Stimulated activated CD8-positive, alpha-beta memory T cell treated with anti-CD3 and anti-CD28 coated beads, Interleukin-7, amount 100 ng/mL, for 24 hours (primary cell): ENCODE measurements at regions not wholly inside any gene's neighbourhood (a gene's known extent, or its start where the extent isn't known, plus 50 kb on each side); places are given as distances from the start of the nearest gene placed in this dataset.
"Not testable (repeated sequence)": the region's sequence is repeated elsewhere in the genome, so short reads cannot be mapped to it uniquely, and the experiment has no call there.

Source experiments
- DNase-seq: peaks from one replicate; pipeline ENCODE4 v3.0.0-alpha.2; 2020; ENCODE audit warnings: low read depth

DNA sequence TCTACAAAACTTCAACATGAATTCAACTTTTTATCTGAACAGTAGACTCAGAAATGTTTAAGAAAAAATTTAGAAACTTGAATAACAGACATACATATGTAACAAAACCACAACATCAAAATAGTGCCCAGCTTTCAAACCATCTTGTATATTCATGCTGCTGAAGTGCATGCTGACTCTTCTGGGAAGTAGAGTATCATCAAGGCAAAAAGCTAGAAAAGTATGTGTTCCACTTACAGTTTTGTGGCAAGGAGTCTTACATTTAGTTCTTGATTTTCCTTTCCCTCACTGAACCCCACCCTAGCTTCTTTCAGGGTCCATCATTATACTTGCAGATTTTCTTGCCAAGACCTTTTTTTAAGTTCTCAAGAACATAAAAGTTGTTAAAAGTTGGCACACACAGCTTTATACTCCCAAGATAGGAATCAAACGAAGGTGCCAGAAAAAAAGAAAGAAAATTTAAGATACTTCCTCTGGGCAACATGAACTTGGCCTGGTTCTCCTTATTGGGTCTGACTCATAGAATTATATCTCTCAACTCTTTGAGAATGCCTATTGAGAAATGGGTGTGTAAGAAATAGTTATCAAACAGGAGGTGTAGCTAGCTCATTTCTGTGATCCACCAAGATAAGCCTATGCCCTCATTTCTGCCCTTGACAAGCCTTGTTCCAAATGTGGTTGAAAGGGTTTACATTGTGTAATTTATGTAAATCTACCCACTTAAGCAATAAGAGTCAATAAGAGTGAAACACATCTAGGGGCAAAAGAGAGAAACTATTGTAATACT lies 667.6 kb upstream of the ACVR2A start:
- no peak for DNase-seq

DNA sequence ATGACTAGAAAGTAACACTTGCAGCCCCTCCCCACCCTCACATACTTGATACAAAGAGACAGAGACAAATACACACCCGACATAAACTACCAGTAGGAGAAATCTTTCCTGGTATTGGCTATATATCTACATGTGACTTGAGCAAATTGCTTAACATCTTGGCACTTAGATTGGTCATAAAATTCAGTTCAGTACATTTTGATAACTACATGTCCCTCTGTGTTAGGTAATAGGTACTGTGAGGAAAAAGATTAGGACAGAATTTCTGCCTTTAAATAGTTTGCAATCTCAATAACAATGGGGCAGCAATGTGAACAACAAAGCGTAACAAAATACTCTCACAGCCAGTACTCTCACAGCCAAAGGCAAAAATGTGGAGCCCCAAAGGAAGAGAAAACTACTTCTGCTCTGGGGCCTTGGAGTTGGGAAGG lies 670.0 kb upstream of the ACVR2A start:
- no peak for DNase-seq

DNA sequence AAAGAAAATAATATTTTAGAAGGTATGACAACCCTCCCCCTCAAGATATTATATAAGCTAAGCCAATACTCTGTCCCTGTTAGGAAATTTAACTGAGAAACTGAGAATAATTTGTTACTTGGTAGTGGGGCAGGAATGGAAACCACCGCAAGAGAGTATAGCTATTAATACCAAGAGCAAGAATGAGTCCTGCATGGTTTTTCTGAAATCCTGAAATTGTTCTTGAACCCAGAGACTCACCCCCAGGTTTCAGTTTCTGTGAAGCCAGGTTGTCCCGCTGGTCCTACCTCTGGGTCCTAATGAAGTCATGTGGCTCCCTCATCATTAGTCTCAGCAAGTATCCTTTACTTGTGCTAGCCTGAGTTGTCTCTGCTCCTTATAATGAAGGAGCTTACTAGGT lies 671.0 kb upstream of the ACVR2A start:
- no peak for DNase-seq

DNA sequence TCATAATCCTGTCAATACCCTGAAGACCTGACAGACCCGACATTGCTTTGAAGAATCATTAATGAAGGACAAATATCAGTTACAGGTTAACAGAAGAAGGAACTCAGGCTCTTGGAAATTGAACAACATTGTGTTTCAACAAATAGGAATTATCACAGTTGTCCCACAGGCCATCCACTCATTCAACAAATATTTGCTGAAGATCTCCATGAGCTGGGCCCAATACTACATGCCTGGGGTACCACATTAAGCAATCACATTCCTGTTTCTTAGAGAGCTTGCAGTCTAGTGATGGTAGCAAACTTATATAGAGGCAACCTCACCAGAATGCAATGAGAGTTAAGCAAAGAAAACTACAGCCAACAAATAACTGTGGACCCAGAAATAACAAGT lies 671.6 kb upstream of the ACVR2A start:
- no peak for DNase-seq

DNA sequence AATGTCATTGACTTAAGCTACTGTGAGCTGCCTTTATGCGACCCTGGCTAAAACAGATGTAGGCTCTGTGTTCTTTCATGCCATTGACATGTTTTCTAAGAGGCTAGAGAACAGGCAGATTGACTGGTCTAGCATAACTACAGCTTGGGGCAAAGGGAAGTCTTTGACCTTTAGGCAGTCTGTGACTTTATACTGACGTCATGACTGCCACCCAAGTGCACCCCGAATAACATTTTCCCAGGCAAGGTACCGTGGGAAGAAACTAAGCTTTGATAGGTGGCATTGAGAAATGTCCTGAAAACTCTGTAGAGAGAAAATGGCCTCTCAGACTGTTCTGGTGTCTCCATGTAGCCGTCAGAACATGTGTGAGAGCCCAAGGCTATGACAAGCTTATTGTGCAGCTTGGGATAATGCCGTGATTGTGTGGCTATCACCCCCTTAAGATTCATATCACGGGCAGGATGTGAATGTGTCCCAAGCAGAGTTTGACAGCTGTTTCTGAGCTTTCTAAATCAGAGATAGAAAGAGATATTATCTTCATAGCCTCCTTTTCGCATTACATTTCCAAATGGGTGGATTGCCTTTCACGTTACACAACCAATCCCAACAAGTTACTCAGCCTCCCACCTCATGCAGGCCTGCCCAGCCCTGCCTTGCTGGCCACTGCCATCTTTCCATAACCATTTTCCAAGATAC lies 672.2 kb upstream of the ACVR2A start:
- DNase-seq = no peak

DNA sequence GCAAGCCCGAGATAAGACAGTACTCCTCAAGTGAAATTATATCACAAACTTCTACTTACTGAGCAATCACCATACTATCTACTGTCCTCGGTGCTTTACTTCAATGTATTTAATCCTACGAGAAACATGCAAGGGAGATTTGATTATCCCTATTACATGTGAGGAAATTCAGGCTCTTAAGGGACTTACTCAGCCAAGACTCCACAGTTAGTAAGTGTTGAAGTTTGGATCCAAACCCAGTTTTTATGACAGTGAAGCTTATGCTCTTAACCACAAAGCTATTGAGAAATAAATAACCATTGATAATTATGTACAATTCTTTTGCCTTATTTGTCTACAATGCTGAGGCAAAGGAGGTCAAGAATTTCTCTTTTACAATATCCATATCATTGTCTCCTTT lies 672.9 kb upstream of the ACVR2A start:
- DNase-seq = no peak

DNA sequence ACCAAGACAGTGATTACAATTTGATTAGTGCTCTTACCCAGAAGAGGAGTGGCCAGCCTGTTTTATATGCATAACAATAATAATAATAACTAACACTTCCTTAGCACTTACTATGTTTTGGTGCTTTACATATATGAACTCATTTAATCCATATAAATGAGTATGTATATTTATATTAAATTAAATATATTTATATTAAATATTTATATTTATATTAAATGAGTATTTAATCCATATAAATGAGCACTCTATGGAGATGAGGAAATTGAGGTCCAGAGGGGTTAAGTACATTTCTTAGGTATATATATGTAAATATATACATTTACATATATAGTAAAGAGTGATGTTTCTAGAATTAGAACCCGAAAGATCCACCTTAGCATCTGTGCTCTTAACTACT lies 673.9 kb upstream of the ACVR2A start:
- no peak for DNase-seq

DNA sequence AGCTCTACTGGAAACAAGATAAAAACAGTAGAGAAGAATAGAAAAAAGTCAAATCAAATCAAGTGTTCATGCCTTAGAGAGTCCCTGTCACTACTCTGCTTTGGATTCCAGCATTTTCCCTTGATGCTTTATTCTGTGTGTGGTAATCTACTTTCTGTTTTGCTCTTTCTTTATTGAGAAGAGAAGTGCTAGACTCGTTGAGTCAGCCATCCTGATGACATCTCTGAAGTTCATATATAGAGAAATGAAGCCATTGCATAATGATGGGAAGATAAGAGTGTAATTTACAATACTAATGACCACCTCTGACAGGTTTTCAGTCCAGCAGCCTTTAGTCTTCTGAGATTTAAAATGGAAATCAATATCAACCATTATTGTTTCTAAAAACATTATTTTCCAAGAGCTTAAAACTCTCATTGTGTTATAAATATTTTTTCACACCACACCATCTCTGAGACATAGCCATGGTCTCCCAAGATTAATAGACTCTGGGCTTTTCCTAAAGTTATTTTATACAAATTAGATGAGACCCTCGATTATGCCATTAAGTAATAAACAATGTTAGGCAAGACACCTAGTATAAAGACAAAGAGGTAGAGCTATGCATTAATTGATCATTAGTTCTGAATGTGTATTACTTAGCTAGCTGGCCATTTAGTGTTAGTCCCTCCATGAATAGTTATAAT lies 679.0 kb upstream of the ACVR2A start:
- no peak for DNase-seq

DNA sequence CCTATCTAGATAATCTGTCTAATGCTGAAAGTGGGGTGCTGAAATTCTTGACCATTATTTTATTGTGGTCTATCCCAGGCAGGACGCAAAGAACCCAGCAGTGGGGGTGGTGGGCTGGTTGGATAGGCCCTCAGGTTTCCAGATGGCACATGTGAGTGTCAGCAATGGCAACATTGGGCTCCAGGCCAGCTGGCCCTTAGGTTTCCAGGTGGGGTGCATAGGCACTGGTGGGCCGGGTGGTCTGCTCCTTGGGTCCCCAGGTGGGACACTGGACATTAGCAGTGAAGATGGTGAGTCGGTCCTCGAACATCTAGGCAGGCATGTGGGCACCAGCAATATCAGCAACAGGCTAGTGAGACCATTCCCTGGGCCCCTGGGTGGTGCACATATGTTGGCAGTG lies 680.3 kb upstream of the ACVR2A start:
- no peak for DNase-seq

DNA sequence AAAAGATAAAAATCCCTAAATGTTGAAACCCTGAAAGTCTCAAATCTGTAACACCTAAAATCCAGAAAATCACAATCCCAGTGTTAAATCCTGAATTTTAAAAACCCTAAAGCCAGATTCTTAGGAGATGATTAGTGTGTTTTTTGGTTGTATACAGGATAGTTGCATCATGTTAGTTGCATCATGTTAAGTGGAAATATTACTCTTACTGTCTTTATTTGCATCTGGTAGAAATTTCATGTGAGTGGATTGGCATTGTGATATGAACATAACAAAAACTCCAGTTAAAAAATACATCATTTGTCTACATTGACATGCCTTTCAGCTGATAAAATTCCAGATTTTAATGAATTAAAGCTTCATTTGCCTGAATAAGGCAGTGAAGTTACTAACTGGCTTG lies 683.1 kb upstream of the ACVR2A start:
- no peak for DNase-seq

DNA sequence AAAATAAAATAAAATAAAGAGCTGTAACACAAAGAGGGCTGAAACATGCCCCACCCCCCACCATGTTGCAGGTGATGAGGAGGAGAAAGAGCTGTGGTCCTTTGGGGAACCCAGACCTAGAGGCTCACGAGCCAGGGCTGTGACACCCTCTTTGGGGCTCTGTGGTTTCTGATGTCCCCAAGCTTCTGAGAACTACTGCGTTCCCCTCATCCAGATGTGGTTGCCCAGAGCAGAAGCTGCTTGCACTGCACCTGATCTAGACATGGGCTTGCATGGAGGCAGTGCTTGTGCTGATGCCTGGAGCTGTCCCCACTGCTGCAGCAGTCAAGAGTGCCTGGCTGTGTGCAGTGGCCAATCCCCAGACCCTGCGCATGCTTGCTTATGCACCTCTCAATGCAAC lies 687.9 kb upstream of the ACVR2A start:
- DNase-seq = no peak

DNA sequence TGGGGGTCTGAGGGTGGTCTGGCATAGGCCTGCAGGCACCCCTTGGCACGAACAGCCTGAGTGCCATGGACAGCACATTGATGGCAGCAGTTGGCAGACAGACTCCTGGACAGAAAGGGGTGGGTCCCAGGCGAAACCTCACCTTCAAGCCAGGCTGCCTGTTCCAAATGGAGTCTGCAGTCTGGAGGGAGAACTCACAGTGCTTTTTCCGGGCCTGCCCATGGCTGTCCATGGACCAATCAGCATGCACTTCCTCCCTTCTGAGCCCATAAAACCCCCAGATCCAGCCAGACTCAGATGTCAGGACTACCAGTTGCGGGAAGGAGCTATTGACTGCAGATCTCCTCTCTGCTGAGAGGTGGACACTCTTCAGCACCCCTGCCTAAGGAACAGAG lies 694.6 kb upstream of the ACVR2A start:
- no peak for DNase-seq

DNA sequence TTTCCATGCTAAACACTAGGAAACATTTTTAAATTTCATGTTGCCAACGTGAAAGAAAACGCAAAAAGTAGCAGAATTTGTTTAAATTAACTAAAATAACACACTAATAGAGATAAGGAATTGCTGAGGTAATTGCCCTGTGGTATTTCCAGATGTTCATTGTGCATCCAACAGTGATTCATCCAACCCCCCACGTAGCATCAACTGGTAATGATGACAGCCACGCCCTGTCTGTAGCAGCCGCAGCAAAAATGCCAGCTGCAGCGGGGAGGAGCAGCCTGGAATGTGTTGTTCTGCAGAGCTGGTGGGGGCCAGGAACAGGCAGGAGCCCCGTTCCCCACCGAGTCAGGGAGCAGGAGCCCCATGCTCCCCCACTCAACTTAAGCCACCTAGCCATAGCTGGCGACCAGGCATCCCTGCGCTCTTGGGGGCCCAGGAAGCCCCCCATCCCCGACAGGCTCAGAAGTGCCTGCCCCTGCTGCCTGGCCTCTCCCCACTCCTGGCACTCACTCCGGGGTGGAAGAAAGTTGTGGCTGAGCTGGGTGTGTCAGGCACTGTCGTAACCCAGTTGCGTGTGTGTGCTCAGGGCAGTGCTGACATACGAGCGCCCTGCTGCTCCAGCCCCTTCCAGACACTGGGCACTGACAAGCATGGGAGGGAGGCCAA lies 695.1 kb upstream of the ACVR2A start:
- DNase-seq = no peak

DNA sequence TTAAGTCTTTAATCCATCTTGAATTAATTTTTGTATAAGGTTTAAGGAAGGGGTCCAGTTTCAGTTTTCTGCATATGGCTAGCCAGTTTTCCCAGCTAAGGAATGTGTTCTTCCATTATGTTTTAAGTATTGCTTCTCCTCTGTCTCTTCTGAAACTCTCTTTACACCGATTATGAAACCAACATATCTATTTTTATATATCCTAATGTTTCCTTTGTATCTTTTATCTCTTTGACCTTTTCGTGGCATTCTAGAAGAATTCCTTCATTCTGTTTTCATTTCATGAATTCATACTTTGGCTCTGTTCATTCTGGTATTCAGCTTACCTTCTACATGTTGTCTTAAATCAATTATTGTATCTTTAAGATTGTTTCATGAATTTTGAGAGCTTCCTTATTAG lies 697.0 kb upstream of the ACVR2A start:
- DNase-seq = no peak

DNA sequence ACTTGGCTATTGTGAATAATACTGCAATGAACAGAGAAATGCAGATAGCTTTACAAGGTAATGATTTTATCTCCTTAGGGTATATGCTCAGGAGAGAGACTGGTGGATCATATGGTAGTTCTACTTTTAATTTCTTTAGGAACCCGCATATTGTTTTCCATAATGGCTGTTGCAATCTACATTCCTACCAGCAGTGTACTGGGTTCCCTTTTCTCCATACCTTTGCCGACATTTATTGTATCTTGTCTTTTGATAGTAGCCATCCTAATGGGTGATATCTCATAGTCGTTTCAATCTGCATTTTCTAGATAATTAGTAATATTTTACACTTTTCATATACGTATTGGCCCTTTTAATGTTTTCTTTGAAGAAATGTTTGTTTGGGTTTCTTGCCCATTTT lies 702.9 kb upstream of the ACVR2A start:
- no peak for DNase-seq

DNA sequence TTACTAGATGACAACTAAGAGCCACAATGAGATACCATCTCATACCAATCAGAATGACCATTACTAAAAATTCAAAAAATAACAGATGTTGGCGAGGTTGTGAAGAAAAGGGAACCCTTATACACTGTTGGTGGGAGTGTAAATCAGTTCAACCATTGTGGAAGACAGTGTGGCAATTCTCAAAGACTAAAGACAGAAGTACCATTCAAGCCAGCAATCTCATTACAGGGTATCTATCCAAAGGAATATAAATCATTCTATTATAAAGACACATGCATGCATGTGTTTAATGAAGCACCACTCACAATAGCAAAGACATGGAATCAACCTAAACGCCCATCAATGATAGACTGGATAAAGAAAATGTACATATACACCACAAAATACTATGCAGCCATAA lies 705.1 kb upstream of the ACVR2A start:
- DNase-seq = not testable (repeated sequence)

DNA sequence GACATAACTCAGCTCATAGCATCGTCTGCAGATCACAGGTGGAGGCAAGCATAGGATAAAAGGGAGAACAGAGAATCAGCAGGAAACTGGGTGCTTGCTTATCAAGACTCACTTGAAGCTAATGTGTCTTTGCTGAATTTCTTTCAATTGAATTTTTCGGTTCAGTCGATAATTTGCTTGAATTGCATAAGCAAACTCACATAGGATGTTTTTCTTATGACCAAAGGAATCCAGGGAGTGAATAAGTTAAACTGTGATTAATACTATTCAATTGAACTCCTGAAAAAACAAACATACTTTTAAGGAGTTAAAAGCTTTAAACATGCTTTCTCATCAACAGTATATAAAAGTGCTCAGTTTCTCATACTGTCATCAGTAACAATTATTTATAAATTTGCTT lies 707.1 kb upstream of the ACVR2A start:
- no peak for DNase-seq

DNA sequence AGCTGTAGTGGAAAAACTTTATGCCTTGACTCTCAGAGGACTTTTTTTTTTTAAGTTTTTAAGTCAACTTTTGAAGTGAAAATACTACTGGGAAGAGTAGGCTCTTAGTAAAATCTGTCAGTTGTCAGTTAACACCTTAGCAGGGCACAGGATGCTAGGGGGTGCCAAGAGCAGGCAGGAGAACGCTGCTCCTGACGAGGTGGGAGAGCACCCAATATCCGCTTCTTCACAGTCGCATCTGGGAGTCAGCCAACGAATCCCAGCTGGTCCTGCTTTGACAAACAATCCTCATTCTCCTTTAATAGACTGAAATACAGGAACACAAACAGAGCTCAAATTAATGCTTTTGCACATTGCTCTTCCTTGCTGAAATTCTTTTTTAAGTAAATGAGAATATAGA lies 709.5 kb upstream of the ACVR2A start:
- no peak for DNase-seq

DNA sequence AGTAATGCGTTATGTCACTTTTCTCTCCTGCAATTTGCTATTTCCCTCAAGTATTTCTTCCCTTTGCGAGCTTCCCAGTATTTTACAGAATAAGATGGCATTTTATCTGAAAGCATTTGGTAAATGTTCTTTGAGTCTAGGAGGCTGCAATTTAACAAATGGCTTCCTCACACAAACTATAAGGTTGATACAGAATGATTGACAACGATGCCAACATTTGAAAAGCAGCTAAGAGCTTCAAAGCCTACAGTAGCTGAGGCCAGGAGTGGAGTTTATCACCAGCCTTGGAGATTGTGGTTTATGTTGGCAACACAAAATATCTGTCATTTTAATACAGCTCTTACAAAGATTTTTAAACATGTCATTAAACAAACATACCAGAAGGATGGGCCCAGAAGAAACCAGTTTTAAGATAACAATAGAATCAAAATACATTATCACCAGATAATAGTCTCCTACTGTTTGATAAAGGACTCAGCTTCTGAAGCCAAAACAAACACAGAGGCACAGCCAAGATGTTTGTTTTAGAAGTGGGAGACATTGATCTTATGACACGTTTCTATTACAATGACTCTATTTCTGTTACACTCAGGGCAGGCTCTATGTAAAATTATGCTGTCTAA lies 711.4 kb upstream of the ACVR2A start:
- DNase-seq = no peak

DNA sequence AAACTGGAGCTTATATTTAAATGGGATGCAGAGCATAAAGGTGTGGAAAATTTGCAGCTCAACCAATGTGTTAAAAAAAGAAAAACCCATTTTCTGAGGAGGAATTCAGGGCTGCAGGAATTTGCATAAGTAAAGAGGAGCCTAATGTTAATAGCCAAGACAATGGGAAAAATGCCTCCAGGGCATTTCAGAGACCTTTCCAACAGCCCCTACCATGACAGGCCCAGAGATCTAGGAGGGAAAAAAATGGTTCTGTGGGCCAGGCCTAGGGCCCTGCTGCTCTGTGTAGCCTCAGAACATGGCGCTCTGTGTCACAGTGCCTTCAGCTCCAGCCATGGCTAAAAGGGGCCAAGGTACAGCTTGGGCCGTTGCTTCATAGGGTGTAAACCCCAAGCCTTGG lies 719.7 kb upstream of the ACVR2A start:
- no peak for DNase-seq

DNA sequence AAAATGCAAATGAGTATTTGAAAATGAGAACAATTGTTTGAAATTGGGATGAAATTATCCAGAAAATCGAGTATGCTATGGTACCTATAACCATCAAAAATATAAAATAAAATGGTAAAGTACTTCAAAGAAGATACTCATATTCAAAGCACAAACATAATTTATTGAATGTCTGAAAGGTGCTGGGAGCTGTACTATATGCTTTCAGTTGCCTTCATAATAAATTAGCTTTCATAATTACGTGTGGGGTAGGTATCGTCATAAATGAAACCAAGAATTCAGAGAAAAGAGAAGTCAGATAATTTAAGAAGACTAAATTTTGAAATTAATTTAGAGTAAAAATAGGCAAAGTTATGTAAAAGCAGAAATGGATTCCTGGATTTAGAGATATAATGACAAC lies 721.9 kb upstream of the ACVR2A start:
- DNase-seq = no peak

DNA sequence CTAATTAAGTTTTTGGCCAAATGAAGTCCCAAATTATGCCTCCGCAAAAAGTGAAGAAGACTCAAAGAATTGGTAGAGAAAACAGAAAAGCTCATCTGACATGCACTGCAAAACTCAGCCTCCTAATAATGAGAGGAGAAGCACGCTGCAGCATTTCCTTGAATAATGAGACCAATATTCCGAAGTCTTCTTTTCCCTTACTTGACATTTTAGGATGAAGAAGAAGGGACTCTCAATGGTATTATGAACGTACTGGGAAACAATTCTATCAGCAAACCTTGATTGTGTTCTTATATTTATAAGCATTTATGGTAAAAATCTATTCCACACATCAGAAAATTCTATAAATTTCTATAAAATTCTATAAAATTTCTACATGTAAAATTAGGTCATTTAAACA lies 733.9 kb upstream of the ACVR2A start:
- DNase-seq = no peak
